OCI-LY3 (cell line): ENCODE measurements at regions not wholly inside any gene's neighbourhood (a gene's known extent, or its start where the extent isn't known, plus 50 kb on each side); places are given as distances from the start of the nearest gene placed in this dataset.

Source experiments
- EZH2phosphoT487 ChIP-seq: fragments of 200-600 bp; shearing (Covaris generic); IDR thresholded peaks from 2 replicates; pipeline ENCODE4 v1.6.1; 2018; ENCODE audit warnings: antibody characterized with exemption, mixed run types, low read depth
- TF ChIP-seq, protein P1 (sequence below): fragments of 200-600, 300-600 bp; sonication (generic); IDR thresholded peaks from 2 replicates; pipeline ENCODE4 v1.5.1; 2014; ENCODE audit warnings: antibody characterized with exemption, low read length, low read depth

DNA sequence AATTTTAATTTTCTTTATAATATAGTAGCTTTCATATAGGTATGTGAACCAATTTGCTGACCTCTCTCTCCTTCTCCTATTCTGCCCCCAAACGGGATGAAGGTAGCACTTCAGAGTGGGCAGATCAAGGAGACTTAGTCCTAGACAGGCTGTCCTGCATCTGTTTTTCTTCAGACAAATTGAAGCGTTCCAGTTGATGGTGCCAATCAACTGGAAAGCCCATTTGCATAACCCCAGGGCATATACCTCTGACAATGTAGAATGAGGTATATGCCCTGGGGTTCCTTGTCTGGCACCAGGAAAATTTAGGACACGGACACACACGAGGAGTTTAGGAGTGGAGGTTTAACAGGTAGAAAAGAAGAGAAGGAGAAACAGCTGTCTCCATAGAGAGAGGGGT is 502.9 kb downstream of the HTR7 start:
- TF ChIP-seq, protein P1, sequence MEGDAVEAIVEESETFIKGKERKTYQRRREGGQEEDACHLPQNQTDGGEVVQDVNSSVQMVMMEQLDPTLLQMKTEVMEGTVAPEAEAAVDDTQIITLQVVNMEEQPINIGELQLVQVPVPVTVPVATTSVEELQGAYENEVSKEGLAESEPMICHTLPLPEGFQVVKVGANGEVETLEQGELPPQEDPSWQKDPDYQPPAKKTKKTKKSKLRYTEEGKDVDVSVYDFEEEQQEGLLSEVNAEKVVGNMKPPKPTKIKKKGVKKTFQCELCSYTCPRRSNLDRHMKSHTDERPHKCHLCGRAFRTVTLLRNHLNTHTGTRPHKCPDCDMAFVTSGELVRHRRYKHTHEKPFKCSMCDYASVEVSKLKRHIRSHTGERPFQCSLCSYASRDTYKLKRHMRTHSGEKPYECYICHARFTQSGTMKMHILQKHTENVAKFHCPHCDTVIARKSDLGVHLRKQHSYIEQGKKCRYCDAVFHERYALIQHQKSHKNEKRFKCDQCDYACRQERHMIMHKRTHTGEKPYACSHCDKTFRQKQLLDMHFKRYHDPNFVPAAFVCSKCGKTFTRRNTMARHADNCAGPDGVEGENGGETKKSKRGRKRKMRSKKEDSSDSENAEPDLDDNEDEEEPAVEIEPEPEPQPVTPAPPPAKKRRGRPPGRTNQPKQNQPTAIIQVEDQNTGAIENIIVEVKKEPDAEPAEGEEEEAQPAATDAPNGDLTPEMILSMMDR, result no peak
- TF ChIP-seq EZH2phosphoT487, result no peak
